ENCODE measurements at regions not wholly inside any gene's neighbourhood (a gene's known extent, or its start where the extent isn't known, plus 50 kb on each side); places are given as distances from the start of the nearest gene placed in this dataset.
"Not testable (repeated sequence)": the region's sequence is repeated elsewhere in the genome, so short reads cannot be mapped to it uniquely, and the experiment has no call there.

GRCh38 chr7:66503551-66504031, 125.1 kb upstream of the KCTD7 start:
- DNase-seq (ENCODE audit: low spot score, unreplicated experiment), result no peak
- Mint-ChIP-seq H3K9me3 (ENCODE audit: low read depth) (no peaks in the 10 kb centered on the region), H3K36me3 (ENCODE audit: insufficient read depth) (peaks cover 1% of the 10 kb centered on the region), H3K4me3 (ENCODE audit: low read depth) (no peak overlapping the region), H3K27ac (no peak overlapping the region), H3K27me3 (no peaks in the 10 kb centered on the region), H3K4me1 (ENCODE audit: low read depth) (no peaks in the 10 kb centered on the region)
- no peak for TF ChIP-seq CTCF (IDR thresholded peaks at IDR 0.05; ENCODE audit: unreplicated experiment)

- Mint-ChIP-seq H3K4me1 (ENCODE audit: low read depth) (no peaks in the 10 kb centered on the region), H3K27ac (no peak overlapping the region), H3K27me3 (no peaks in the 10 kb centered on the region), H3K36me3 (ENCODE audit: insufficient read depth) (peaks cover 1% of the 10 kb centered on the region), H3K9me3 (ENCODE audit: low read depth) (no peaks in the 10 kb centered on the region), H3K4me3 (ENCODE audit: low read depth) (no peak overlapping the region)
- TF ChIP-seq CTCF (IDR thresholded peaks at IDR 0.05; ENCODE audit: unreplicated experiment), result no peak
- DNase-seq (ENCODE audit: low spot score, unreplicated experiment), result no peak
Observed at GRCh38 chr7:66504131-66504530, 124.5 kb upstream of the KCTD7 start.

- Mint-ChIP-seq H3K36me3 (ENCODE audit: insufficient read depth) (peaks cover 1% of the 10 kb centered on the region), H3K27ac (no peak overlapping the region), H3K27me3 (no peaks in the 10 kb centered on the region), H3K4me1 (ENCODE audit: low read depth) (no peaks in the 10 kb centered on the region), H3K9me3 (ENCODE audit: low read depth) (no peaks in the 10 kb centered on the region), H3K4me3 (ENCODE audit: low read depth) (no peak overlapping the region)
- no peak for TF ChIP-seq CTCF (IDR thresholded peaks at IDR 0.05; ENCODE audit: unreplicated experiment)
- no peak for DNase-seq (ENCODE audit: low spot score, unreplicated experiment)
Observed at GRCh38 chr7:66505009-66505408, 123.7 kb upstream of the KCTD7 start.

GRCh38 chr7:66505531-66506451, 122.9 kb upstream of the KCTD7 start:
- DNase-seq (ENCODE audit: low spot score, unreplicated experiment), result no peak
- Mint-ChIP-seq H3K4me1 (ENCODE audit: low read depth) (no peaks in the 10 kb centered on the region), H3K9me3 (ENCODE audit: low read depth) (no peaks in the 10 kb centered on the region), H3K27me3 (no peaks in the 10 kb centered on the region), H3K27ac (no peak overlapping the region), H3K4me3 (ENCODE audit: low read depth) (no peak overlapping the region), H3K36me3 (ENCODE audit: insufficient read depth) (peaks cover 1% of the 10 kb centered on the region)
- no peak for TF ChIP-seq CTCF (IDR thresholded peaks at IDR 0.05; ENCODE audit: unreplicated experiment)

GRCh38 chr7:66506703-66507102, 122.0 kb upstream of the KCTD7 start:
- DNase-seq (ENCODE audit: low spot score, unreplicated experiment); H3K9me3 Mint-ChIP-seq (ENCODE audit: low read depth); H3K4me1 Mint-ChIP-seq (ENCODE audit: low read depth); H3K27me3 Mint-ChIP-seq; H3K36me3 Mint-ChIP-seq (ENCODE audit: insufficient read depth); H3K4me3 Mint-ChIP-seq (ENCODE audit: low read depth); H3K27ac Mint-ChIP-seq: not testable (repeated sequence)

Data from progenitor cell of endocrine pancreas (in vitro differentiated cells).